Hypothalamus (tissue), 51 donors: ENCODE measurements at regions not wholly inside any gene's neighbourhood (a gene's known extent, or its start where the extent isn't known, plus 50 kb on each side); places are given as distances from the start of the nearest gene placed in this dataset.

ENCODE experiments used
- DNase-seq, 51 donors: peaks; one replicate each; lab custom pipeline; 2025; lab: John Stamatoyannopoulos, UW

DNA sequence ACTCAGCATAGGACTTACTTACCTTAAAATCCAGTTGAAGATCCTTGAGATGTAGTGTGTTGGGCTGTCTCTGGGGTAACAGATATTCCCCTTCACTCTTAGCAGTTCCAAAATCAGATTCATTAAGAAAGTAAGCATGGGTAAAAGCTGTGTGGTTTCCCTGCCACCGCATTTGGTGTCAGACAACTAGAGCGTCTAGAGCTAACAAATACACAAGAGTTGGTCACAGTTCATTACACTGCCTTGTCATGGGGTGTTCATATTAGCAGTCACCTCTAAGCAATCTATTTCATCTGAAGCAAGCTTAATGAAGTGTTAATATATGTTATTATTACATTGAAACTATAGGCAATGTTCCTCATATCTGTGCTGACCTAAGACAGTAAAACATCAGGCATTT lies 342.8 kb downstream of the PPARGC1A start:
- DNase-seq = no peak

DNA sequence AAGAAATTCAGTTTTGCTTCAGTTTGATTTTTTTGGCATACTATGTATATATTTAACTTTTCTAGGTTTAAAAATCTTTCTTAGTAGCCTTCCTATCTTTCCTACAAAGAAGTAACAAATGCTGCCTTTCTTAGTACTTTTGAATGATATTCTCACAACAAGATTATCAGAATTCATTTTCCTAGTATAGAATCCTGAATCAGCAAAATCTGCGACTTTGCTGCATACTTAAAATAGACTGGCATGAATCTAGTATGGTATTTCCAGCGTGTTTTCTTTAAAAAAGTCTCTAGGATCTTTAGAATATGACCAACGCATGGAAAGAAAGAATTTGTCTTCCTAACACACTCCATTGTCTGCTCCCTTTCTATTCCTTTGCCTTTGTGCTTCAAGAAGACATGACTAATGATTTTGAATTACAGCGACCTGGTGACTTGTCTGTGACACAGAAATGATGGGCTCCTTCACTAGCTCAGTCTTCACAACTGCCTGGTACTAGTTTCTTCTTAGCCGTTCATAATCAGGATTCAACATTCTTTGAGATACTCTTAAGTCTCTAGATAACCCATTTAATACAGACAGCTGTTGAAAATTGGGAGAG lies 349.8 kb downstream of the PPARGC1A start:
- no peak for DNase-seq

DNA sequence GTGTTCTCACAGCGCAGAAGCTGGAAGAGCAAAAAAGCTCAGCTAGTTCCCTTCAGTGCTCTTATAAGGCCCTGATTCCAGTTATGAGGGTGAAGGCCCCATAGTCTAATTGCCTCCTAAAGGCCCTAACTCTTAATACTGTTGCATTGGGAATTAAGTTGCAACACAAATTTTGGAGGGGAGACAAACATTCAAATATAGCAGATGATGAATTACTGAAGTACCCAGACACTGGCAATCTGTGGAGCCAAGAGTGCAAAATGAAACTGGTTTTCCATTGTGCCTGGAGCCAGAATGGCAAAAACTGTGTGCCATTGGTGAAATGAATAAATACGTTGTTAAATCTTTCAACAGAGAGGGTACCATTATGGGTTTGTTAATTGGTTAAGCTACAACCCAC lies 356.0 kb downstream of the PPARGC1A start:
- DNase-seq = no peak

DNA sequence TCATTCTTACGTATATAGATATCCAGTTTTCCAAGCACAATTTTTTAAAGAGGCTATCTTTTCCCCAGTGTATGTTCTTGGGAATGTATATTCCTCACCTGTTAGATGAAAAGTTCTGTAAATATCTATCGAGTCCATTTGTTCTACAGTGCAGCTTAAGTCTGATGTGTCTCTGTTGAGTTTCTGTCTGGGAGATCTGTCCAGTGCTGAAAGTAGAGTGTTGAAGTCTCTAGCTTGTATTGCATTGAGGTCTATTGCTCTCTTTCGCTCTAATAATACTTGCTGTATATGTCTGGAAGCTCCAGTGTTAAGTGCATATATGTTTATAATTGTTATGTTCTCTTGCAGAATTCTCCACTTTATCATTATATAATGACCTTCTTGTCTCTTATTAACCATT lies 373.1 kb downstream of the PPARGC1A start:
- DNase-seq = no peak

DNA sequence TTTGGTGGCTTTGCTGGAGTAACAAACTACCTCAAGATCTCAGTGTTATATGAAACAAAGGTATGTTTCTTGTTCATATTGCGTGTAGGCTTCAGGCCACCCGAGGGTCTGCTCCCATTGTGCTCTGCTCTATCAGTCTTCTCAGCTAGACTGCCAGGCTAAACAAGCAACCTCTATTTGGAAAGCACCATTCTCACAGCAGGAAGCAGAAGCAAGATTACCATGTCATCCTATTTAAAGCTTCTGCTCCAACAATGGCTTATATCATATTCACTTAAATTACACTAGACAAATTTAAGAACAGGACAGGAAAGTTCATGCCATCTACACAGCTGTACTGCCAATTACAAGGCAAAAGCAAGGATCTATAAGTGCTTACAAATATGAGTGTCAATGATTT lies 385.8 kb downstream of the PPARGC1A start:
- no peak for DNase-seq

DNA sequence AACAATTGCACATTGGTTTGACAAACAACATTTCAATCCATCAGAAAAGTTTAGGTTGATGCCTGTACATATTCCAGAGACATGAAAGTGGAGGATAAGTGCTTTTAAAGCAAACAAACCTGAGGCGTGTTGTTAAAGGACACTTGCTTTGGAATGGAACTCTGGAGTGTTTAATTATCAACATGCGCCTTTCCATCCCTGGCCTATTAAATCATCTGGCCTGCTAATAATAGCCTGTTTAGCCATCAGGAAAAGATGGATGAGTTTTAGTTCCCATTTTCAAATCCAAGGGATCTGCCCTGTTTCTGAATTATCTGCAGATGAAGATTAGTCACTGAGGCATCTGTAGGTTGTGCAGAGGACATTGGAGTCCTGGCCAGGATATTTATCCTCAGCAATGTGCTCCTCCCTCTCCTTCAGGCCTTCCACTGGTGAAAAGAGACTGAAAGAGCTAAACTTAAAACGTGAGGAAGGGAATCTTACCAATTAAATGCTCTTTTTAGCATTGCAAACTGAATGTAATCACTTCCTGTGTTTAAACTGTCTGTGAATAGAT lies 388.9 kb downstream of the PPARGC1A start:
- DNase-seq = no peak

DNA sequence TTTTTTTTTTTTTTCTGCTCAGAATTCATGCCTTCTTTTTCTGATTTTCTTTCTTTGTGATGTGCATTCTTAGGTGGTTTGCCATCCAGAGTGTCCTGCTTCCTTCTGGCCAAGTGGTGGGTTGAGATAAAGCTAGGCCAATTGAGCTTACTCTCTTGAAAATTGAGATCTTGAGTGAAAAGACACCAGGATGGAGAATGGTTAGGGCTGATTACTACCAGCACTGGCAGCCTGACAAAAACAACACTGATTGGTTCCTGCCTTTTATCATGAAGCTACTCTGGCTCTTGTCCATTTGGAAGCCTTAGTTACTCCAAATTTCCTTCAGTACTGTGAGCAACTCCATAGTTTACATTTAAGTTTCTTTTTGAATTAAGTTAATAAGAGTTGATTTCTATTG lies 404.0 kb downstream of the PPARGC1A start:
- DNase-seq = no peak

DNA sequence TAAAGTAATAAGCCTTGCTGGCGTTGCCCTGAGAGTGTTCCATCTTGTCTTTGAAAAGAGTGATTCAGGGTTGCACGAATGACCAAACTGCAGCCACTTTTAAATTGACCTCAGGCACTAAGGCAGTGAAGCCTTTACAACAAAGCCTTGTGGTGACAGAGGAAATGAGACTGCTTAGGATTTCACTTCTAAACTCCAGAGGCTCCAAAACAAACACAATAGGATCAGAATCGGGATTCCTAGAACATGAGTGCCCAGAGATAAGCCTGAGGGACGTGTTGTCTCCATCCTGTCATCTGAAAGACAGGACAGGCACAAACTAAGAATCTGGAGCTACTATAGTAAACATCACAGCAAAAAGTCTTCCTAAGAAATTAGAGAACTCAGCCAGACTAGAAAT lies 405.2 kb downstream of the PPARGC1A start:
- DNase-seq = no peak

DNA sequence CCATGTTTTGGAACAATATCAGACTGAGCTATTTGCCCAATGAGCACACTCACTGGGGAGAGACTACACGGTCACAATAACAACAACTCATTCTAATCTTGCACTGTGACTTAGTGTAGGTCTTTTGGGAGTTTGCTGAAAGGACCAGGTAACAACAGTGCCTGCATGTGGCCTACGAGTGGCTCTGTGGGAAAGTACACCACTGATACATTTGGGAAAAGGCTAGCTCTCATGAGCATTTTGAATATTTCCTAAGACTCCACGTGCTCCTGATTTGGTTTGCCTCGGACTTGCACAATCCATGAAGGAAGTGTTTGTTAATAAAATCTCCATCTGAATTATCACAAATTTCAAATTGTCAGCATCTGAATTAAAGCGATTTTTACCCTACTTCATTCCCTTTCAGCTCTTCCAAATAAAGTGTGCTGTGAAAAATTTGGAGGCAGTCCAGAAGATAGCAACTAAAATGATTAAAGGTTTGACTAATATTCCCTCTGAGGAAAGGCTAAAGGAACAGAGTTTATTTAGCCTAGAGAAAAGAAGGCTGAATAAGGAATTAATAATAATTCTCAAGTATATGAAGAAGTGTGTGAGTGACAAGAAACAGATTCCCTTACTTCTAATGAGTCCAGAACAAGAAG lies 406.4 kb downstream of the PPARGC1A start:
- no peak for DNase-seq

DNA sequence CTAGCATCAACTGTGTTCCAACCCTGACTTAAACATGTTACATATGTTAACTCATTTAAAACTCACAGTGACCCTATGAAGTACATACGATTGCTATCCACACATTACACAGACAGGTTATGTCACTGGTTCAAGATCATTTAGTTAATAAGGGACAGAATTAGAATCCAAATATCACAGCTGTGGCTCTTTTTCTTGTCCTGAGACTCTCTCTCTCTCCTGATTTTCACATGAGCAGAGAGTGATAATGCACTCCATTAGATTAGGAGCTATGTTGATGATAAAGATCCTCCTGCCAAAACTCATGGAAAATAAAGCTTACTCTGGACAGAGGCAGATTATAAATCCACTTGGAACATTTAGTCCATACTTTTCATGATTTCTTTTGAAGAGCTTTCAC lies 408.3 kb downstream of the PPARGC1A start:
- no peak for DNase-seq

DNA sequence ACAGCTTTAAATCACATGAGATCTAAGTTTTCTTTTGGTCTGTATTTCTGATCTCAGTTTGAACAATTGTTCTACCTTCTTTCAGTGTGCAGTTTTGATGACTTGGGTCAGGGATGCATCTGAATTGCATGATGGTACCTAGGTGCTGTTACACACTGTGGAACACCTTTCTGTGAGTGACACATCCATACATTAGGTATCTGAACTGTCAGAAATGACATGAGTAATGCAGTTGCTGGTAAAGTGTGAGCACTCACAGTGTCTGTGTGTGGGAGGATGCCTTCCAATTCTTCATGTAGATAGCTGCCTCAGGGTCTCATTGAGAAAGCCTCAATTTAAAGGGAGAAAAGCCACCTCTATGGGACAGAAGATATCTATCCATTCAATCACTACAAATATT lies 411.9 kb downstream of the PPARGC1A start:
- DNase-seq = no peak

DNA sequence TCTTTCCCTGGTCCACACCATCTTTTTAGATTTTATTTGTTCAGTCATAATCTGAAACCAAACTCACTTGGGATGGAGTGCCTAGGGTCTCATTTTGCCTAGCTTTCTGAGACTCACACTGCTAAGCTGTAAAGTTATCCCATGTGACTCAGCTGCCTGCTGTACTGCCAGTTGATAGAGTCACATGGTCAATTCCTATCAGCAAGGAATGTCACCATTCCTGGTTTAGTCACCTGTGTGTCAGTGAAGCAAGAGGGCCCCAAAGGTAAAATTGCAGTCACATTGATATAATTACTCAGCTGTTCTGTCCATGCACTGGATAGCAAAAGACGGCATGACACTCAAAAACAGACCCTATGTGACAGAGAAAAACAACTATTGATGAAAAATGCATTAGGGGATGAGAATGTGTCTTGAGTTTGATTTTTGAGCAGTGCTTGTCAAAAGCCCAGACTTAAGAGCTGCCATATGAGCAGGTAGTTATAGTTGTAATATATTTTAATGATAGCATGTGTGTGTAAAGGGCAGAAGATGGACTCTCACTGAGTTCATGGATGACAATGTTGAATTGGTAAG lies 413.2 kb downstream of the PPARGC1A start:
- no peak for DNase-seq

DNA sequence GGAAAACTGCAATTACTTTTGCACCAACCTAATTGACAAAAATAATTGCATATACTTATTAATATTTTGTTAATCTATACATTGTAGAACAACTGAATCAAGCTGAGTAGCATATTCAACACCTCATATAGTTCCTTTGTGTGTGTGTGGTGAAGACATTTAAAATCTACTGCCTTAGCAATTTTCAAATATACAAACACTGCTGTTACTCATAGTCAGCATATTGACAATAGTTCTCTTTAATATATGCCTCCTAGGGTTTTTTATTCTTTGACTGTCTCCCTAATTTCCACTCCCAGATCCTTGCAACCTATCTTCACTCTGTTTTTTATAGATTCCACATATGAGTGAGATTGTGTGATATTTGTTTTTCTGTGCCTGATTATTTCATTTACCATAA lies 426.8 kb downstream of the PPARGC1A start:
- no peak for DNase-seq

DNA sequence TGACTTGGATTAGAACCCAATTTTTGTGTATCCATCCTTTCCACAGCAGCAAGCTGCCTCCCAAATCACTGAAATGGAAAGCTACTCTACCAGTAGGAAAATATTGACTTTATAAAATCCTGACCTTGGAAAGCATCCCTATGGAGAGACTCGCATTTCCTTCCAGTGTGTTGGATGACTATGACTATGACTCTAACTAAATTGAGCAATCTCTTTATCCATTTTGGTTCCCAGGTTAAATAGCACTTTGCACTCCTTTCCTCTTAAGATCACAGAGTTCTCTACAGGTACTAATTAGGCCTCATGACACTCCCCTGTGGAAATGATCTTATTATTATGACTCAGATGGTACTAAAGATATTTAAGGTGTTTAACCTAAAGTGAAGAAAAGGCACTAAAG lies 431.8 kb downstream of the PPARGC1A start:
- no peak for DNase-seq

DNA sequence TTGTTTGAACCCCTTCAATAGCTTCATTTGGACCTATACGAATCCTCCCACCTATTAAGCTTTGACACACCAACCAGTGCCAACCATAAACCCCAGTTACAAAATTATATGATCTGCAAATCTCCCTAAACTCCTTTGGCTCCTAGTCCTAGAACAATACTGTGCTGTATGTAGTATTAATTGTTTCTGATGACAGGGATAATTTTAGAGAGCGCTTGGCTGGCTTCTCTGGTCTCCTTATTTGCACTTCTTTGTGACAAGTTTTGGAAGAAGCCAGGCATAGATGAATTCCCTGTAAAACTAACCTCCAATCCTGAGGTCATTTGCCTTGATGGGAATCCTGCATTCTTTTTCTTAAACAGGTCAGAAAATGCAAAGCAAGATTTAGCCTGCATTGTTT lies 433.0 kb downstream of the PPARGC1A start:
- DNase-seq = no peak

DNA sequence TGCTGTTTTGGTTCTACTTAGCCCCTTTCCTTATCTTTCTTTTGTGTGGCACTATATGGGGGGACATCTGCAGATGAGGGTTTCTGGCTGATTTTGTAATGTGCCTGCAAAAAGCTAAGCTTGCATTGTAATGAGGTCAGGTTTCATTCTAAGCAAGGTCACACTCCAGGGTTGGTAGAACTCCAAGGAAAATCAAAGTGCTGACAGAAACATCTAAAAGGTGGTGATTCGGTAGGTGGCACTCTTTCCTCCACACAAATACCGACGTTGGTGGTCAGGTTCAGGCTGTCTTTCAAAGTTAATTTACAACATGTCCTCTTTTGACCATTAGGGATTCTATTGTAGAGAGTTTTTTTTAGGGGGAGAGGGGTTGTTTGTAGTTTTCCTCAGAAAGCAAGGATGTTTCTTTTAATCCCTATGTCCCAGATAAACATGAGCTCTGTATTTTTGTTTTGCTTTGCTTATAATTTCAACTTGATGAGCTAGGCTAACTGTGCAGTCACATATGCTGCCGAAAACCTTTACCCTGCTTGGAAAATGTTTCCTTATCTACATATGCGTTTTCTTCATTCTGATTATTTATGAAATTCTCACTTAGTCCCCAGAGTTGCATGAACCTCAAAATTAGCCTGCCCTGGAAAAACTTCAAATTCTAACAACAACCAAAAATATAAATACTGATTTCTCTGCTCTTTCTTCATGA lies 434.2 kb downstream of the PPARGC1A start:
- no peak for DNase-seq

DNA sequence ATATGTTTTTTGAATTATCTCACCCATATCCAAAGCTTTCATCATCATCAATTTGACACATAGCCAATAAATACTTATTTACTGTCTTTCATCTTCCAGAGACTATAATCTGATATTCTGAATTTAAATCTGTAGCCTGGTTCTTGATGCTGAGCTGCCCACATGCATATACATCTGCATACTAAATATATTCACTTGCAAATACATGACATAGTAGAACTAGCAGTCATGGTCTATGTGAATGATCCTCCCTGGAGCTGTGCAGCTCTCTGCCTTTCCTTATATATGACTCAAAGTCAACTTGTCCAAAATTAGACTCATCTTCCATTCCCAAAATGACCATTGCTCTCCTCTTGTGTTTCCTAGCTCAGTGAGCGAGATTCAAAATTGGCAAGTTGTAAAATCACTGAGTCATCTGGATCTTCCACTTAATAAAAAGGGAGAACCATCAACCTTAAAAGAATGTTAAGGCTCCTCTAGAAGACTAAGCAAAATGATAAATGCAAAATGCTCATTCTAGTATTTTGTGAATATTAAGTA lies 448.2 kb downstream of the PPARGC1A start:
- no peak for DNase-seq

DNA sequence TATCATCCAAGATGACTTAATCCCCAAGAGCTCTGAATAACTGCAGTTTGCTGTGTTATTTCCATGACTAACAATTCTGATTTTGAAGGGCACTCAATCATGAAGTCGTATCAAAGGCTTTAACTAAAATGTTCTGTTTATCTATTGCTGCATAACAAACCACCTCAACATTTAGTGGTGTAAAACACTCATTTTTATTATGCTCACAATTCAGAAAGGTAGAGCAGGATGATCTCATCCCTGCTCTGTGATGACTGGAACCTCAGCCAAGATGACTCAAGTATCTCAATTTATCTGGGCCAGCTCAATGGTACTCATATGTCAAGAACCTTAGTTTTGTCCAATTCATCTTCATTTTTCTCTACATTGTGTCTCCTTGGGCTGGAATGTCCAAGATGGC lies 451.1 kb downstream of the PPARGC1A start:
- no peak for DNase-seq

DNA sequence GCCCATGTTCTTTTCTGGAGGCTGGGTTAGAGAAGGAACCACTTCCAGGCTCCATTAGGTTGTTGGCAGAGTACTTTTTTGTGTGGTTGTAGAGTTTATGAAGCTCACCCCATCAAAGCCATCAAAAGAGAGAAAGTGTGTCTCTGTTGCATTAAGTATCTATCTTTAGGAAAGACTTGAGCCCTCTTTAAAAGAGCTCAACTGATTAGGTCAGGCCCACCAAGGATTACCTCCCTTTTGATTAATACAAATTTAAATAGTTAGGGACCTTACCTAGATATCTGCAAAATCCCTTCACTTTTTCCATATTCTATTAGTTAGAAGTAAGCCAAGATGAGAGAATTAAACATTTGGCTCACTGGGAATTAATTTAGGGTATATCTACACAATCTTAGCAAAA lies 460.4 kb downstream of the PPARGC1A start:
- DNase-seq = no peak

DNA sequence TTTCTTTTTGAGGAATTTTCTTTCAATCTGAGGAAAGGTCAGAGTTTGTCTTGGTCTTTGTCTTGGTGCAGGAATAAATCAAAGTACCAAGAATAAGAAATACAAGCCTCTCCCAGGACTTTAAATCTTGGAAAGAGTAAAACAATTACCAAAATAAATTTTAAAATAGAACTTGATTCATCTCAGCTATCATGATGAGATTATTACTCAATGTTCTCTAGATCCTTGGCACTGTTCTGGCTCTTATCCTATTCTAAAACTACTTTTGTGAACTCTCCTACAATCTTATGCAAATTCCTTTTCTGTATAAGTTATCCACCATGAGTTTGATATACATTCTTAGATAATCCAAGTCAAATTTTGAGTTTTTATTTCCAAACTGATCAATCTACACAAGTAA lies 464.3 kb downstream of the PPARGC1A start:
- DNase-seq = no peak

DNA sequence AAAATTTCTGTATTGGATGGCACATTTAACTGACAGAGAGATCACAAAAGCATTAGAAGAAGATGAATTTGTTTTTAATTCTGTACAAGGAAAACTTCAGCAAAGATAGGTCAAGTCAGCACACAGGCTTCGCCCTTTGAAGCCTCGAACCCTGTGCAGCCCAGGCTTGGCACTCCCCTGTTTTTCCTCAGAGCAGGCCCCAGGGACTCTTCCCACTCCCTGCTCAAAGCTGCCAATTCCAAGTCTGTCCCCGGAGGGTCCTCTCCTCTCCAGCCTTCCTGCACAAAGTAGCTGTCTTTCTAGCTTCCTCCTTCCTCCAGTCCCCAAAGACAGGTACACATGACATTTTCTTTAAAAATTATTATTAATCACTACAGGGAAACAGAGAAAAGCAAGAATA lies 466.3 kb downstream of the PPARGC1A start:
- DNase-seq = no peak
